ENCODE measurements at regions not wholly inside any gene's neighbourhood (a gene's known extent, or its start where the extent isn't known, plus 50 kb on each side); places are given as distances from the start of the nearest gene placed in this dataset.

GRCh38 chr12:89994911-89995310, 286.3 kb upstream of the ATP2B1 start:
- Histone ChIP-seq H3K9me3 (ENCODE audit: insufficient read depth, low read length) (no peaks in the 10 kb centered on the region), H3K4me3 (ENCODE audit: insufficient read depth, low read length, poor library complexity, severe bottlenecking) (no peak overlapping the region), H3K27me3 (ENCODE audit: low read length) (no peaks in the 10 kb centered on the region), H4K20me1 (ENCODE audit: low read depth, low read length) (no peaks in the 10 kb centered on the region), H3F3A (ENCODE audit: insufficient read depth) (no peaks in the 10 kb centered on the region), H3K9me2 (replicated peaks; ENCODE audit: insufficient read depth, low read length) (no peaks in the 10 kb centered on the region), H3K9ac (ENCODE audit: low read length) (no peak overlapping the region), H3K27ac (ENCODE audit: low read depth, low read length) (no peak overlapping the region), H2AFZ (ENCODE audit: low read depth, low read length, severe bottlenecking) (no peak overlapping the region), H3K4me2 (ENCODE audit: low read depth, low read length, poor library complexity, severe bottlenecking) (no peak overlapping the region), H3K79me2 (ENCODE audit: insufficient read depth, low read length) (no peaks in the 10 kb centered on the region), H3K36me3 (ENCODE audit: low read length) (no peaks in the 10 kb centered on the region)
- TF ChIP-seq EZH2phosphoT487 (conservative IDR thresholded peaks at IDR 0.05; ENCODE audit: low read length), result no peak
- TF ChIP-seq CTCF (IDR thresholded peaks at IDR 0.05; ENCODE audit: insufficient read depth, low read length, poor library complexity, severe bottlenecking), result no peak

DNA sequence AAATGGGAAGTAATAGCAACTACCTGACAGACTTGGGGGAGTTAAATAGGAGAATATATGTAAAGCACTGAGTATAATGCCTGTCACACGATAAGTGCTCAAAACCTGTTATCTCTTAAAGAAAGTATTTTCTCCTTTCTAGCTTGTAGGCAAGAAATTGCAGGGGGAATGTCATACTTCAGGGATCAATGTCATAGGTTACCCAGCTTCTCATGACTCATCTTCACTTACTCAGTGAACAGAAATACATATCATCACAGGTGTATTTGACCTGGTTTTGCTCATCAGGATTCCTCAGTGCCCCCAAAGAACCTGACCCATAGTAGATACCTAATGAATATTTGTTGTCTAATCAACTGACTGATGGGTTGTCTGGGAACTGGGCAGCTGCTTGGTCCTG, 285.0 kb upstream of the ATP2B1 start:
- no peaks in the 10 kb centered on the region for H3K27me3 ChIP-seq (ENCODE audit: low read length)
- H2AFZ ChIP-seq (ENCODE audit: low read depth, low read length, severe bottlenecking), result no peak overlapping the region
- no peaks in the 10 kb centered on the region for H3K9me3 ChIP-seq (ENCODE audit: insufficient read depth, low read length)
- no peak overlapping the region for H3K9ac ChIP-seq (ENCODE audit: low read length)
- no peak overlapping the region for H3K27ac ChIP-seq (ENCODE audit: low read depth, low read length)
- H4K20me1 ChIP-seq (ENCODE audit: low read depth, low read length), result no peaks in the 10 kb centered on the region
- no peaks in the 10 kb centered on the region for H3F3A ChIP-seq (ENCODE audit: insufficient read depth)
- TF ChIP-seq CTCF (IDR thresholded peaks at IDR 0.05; ENCODE audit: insufficient read depth, low read length, poor library complexity, severe bottlenecking) (no peak), EZH2phosphoT487 (conservative IDR thresholded peaks at IDR 0.05; ENCODE audit: low read length) (no peak)
- no peaks in the 10 kb centered on the region for H3K36me3 ChIP-seq (ENCODE audit: low read length)
- no peak overlapping the region for H3K4me3 ChIP-seq (ENCODE audit: insufficient read depth, low read length, poor library complexity, severe bottlenecking)
- H3K4me2 ChIP-seq (ENCODE audit: low read depth, low read length, poor library complexity, severe bottlenecking), result no peak overlapping the region
- no peaks in the 10 kb centered on the region for H3K79me2 ChIP-seq (ENCODE audit: insufficient read depth, low read length)
- H3K9me2 ChIP-seq (replicated peaks; ENCODE audit: insufficient read depth, low read length), result no peaks in the 10 kb centered on the region

DNA sequence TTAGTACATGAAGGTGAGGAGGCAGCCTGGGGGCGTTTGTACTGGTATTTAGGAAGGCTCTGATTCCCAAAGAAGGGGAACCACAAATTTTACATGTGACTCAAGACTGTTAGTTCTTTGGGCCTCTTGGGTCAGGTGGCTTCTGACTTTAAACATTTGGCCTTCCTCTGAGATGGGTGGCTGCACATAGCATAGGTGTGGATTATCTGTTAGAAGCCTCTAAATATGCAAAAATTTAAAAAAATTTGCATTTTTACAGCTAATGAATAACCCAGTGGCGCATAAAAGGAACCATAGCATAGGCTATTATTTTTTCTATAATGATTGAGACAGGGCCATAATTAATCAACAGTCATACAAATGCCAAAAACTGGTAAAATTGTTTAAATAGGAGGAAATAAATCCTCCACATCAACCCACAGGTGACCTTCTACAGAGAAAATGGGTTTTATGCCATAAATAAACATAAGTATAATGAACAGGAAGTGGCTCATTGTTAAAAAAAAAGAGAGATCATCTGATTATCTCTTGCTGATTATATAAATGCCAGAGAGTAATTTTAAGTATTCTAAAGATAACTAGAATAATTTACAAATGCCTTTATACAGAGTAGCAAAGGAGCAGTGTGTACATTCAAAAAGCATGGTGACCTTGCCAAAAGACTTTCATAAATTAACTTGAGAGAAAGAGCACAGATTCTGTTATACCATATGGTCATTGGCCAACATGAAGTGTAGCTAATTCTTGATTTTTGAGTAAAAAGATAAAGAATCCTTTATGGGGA, 284.2 kb upstream of the ATP2B1 start:
- Histone ChIP-seq H3K27ac (ENCODE audit: low read depth, low read length) (no peak overlapping the region), H3K9me2 (replicated peaks; ENCODE audit: insufficient read depth, low read length) (no peaks in the 10 kb centered on the region), H3K4me3 (ENCODE audit: insufficient read depth, low read length, poor library complexity, severe bottlenecking) (no peak overlapping the region), H3K9ac (ENCODE audit: low read length) (no peak overlapping the region), H4K20me1 (ENCODE audit: low read depth, low read length) (no peaks in the 10 kb centered on the region), H3K36me3 (ENCODE audit: low read length) (no peaks in the 10 kb centered on the region), H3K4me2 (ENCODE audit: low read depth, low read length, poor library complexity, severe bottlenecking) (no peak overlapping the region), H3K27me3 (ENCODE audit: low read length) (no peaks in the 10 kb centered on the region), H3K9me3 (ENCODE audit: insufficient read depth, low read length) (no peaks in the 10 kb centered on the region), H3F3A (ENCODE audit: insufficient read depth) (no peaks in the 10 kb centered on the region), H2AFZ (ENCODE audit: low read depth, low read length, severe bottlenecking) (peak overlapping the region; percentile 52), H3K79me2 (ENCODE audit: insufficient read depth, low read length) (no peaks in the 10 kb centered on the region)
- no peak for TF ChIP-seq CTCF (IDR thresholded peaks at IDR 0.05; ENCODE audit: insufficient read depth, low read length, poor library complexity, severe bottlenecking)
- TF ChIP-seq EZH2phosphoT487 (conservative IDR thresholded peaks at IDR 0.05; ENCODE audit: low read length), result no peak
